Activated T-cell treated with anti-CD3 and anti-CD28 coated beads for 4 hours (primary cell): ENCODE measurements at regions not wholly inside any gene's neighbourhood (a gene's known extent, or its start where the extent isn't known, plus 50 kb on each side); places are given as distances from the start of the nearest gene placed in this dataset.

Source experiments
- DNase-seq: peaks from one replicate; pipeline ENCODE4 v3.0.0-alpha.2; 2020

GRCh38 chr11:129591527-129591926, 215.9 kb downstream of the BARX2 start:
- DNase-seq = no peak

- DNase-seq = no peak
Measured at GRCh38 chr11:129592191-129592590, 216.5 kb downstream of the BARX2 start.

GRCh38 chr11:129593098-129593497, 217.4 kb downstream of the BARX2 start:
- no peak for DNase-seq

GRCh38 chr11:129595038-129595962, 219.7 kb downstream of the BARX2 start:
- DNase-seq = no peak

GRCh38 chr11:129596351-129596750, 219.3 kb upstream of the TMEM45B start:
- DNase-seq = no peak

- no peak for DNase-seq
Measured at GRCh38 chr11:129598378-129598777, 217.3 kb upstream of the TMEM45B start.

- no peak for DNase-seq
Measured at GRCh38 chr11:129605815-129606214, 209.8 kb upstream of the TMEM45B start.

GRCh38 chr11:129608711-129609110, 206.9 kb upstream of the TMEM45B start:
- DNase-seq = no peak

- no peak for DNase-seq
Measured at GRCh38 chr11:129610125-129610524, 205.5 kb upstream of the TMEM45B start.

- no peak for DNase-seq
Measured at GRCh38 chr11:129610545-129610944, 205.1 kb upstream of the TMEM45B start.

GRCh38 chr11:129611661-129612446, 203.8 kb upstream of the TMEM45B start:
- DNase-seq = no peak

GRCh38 chr11:129612447-129612961, 203.1 kb upstream of the TMEM45B start:
- DNase-seq = no peak

- no peak for DNase-seq
Measured at GRCh38 chr11:129613071-129613470, 202.6 kb upstream of the TMEM45B start.

GRCh38 chr11:129614256-129614944, 201.2 kb upstream of the TMEM45B start:
- DNase-seq = no peak

GRCh38 chr11:129618046-129618569, 197.5 kb upstream of the TMEM45B start:
- no peak for DNase-seq

GRCh38 chr11:129620237-129621104, 195.2 kb upstream of the TMEM45B start:
- no peak for DNase-seq

- DNase-seq = no peak
Measured at GRCh38 chr11:129625930-129626329, 189.7 kb upstream of the TMEM45B start.

- no peak for DNase-seq
Measured at GRCh38 chr11:129631201-129631600, 184.4 kb upstream of the TMEM45B start.

- no peak for DNase-seq
Measured at GRCh38 chr11:129636926-129637325, 178.7 kb upstream of the TMEM45B start.

GRCh38 chr11:129637473-129637872, 178.2 kb upstream of the TMEM45B start:
- DNase-seq = no peak

GRCh38 chr11:129637983-129638776, 177.5 kb upstream of the TMEM45B start:
- DNase-seq = no peak
